Stimulated activated CD8-positive, alpha-beta memory T cell treated with anti-CD3 and anti-CD28 coated beads, Interleukin-12 subunit alpha, Interleukin-12 subunit beta, amount 100 ng/mL, for 4 hours (primary cell): ENCODE measurements at regions not wholly inside any gene's neighbourhood (a gene's known extent, or its start where the extent isn't known, plus 50 kb on each side); places are given as distances from the start of the nearest gene placed in this dataset.
"Not testable (repeated sequence)": the region's sequence is repeated elsewhere in the genome, so short reads cannot be mapped to it uniquely, and the experiment has no call there.

Experiments
- DNase-seq: peaks from one replicate; pipeline ENCODE4 v3.0.0-alpha.2; 2020; ENCODE audit warnings: low read depth

GRCh38 chr9:75683591-75683990, 206.9 kb upstream of the PCSK5 start:
- DNase-seq: no peak

GRCh38 chr9:75685062-75685461, 205.4 kb upstream of the PCSK5 start:
- DNase-seq: no peak

- no peak for DNase-seq
Observed at GRCh38 chr9:75687359-75687953, 203.0 kb upstream of the PCSK5 start.

GRCh38 chr9:75690551-75690950, 199.9 kb upstream of the PCSK5 start:
- DNase-seq: not testable (repeated sequence)

GRCh38 chr9:75691408-75691807, 199.1 kb upstream of the PCSK5 start:
- no peak for DNase-seq

GRCh38 chr9:75692309-75692708, 198.2 kb upstream of the PCSK5 start:
- no peak for DNase-seq

GRCh38 chr9:75695921-75696320, 194.6 kb upstream of the PCSK5 start:
- DNase-seq: no peak

GRCh38 chr9:75699017-75699416, 191.5 kb upstream of the PCSK5 start:
- DNase-seq: no peak

GRCh38 chr9:75699625-75700251, 190.7 kb upstream of the PCSK5 start:
- no peak for DNase-seq

GRCh38 chr9:75700252-75700640, 190.2 kb upstream of the PCSK5 start:
- no peak for DNase-seq

- DNase-seq: no peak
Observed at GRCh38 chr9:75707191-75707590, 183.3 kb upstream of the PCSK5 start.

- no peak for DNase-seq
Observed at GRCh38 chr9:75709698-75710097, 180.8 kb upstream of the PCSK5 start.

GRCh38 chr9:75712700-75713099, 177.8 kb upstream of the PCSK5 start:
- DNase-seq: no peak

- DNase-seq: no peak
Observed at GRCh38 chr9:75713335-75713734, 177.1 kb upstream of the PCSK5 start.

GRCh38 chr9:75715360-75715759, 175.1 kb upstream of the PCSK5 start:
- DNase-seq: no peak

- DNase-seq: no peak
Observed at GRCh38 chr9:75718677-75719076, 171.8 kb upstream of the PCSK5 start.

- no peak for DNase-seq
Observed at GRCh38 chr9:75728391-75728790, 162.1 kb upstream of the PCSK5 start.

- DNase-seq: no peak
Observed at GRCh38 chr9:75734802-75735201, 155.7 kb upstream of the PCSK5 start.

- DNase-seq: no peak
Observed at GRCh38 chr9:75739884-75740611, 150.4 kb upstream of the PCSK5 start.

- DNase-seq: no peak
Observed at GRCh38 chr9:75743855-75744254, 146.6 kb upstream of the PCSK5 start.

- DNase-seq: no peak
Observed at GRCh38 chr9:75754080-75754479, 136.4 kb upstream of the PCSK5 start.

GRCh38 chr9:75775166-75775565, 115.3 kb upstream of the PCSK5 start:
- DNase-seq: no peak

- no peak for DNase-seq
Observed at GRCh38 chr9:75775966-75776691, 114.3 kb upstream of the PCSK5 start.
